ENCODE measurements at regions not wholly inside any gene's neighbourhood (a gene's known extent, or its start where the extent isn't known, plus 50 kb on each side); places are given as distances from the start of the nearest gene placed in this dataset.

GRCh38 chr7:22962775-22963350 lies 51.1 kb downstream of the HYCC1 start:
- peaks cover 6% of the 10 kb centered on the region for H3K36me3 Mint-ChIP-seq (ENCODE audit: insufficient read depth, unreplicated experiment)
- H3K4me1 Mint-ChIP-seq (ENCODE audit: low read depth, unreplicated experiment) = no peaks in the 10 kb centered on the region
- CTCF ChIA-PET = no interaction called here
- no peaks in the 10 kb centered on the region for H3K9me3 Mint-ChIP-seq (ENCODE audit: unreplicated experiment)
- Histone ChIP-seq H3K27me3 (replicated peaks; ENCODE audit: control insufficient read depth, insufficient read depth, low read length) (no peaks in the 10 kb centered on the region), H3K36me3 (ENCODE audit: control insufficient read depth, insufficient read depth, low read length) (no peaks in the 10 kb centered on the region; the same call in 1 of the 2 replicates), H3K4me1 (no peaks in the 10 kb centered on the region), H3K4me3 (ENCODE audit: low read depth, low read length) (no peak overlapping the region), H3K9me3 (no peaks in the 10 kb centered on the region)
- intact Hi-C loops (cut with micrococcal nuclease; ENCODE audit: unreplicated experiment) = no loop called here
- POLR2A ChIA-PET = no interaction called here
- BruUV-seq (replicated peaks) = no TSS peak
- TF ChIP-seq, protein P1, sequence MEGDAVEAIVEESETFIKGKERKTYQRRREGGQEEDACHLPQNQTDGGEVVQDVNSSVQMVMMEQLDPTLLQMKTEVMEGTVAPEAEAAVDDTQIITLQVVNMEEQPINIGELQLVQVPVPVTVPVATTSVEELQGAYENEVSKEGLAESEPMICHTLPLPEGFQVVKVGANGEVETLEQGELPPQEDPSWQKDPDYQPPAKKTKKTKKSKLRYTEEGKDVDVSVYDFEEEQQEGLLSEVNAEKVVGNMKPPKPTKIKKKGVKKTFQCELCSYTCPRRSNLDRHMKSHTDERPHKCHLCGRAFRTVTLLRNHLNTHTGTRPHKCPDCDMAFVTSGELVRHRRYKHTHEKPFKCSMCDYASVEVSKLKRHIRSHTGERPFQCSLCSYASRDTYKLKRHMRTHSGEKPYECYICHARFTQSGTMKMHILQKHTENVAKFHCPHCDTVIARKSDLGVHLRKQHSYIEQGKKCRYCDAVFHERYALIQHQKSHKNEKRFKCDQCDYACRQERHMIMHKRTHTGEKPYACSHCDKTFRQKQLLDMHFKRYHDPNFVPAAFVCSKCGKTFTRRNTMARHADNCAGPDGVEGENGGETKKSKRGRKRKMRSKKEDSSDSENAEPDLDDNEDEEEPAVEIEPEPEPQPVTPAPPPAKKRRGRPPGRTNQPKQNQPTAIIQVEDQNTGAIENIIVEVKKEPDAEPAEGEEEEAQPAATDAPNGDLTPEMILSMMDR (IDR thresholded peaks at IDR 0.05; ENCODE audit: insufficient read depth in 1 of 2, low read depth in 1 of 2, low read length in 1 of 2, severe bottlenecking in 1 of 2, unreplicated experiment in 1 of 2) = no peak
- H3K27ac Mint-ChIP-seq (ENCODE audit: unreplicated experiment) = no peak overlapping the region
- DNase-seq = no peak
- H3K4me3 Mint-ChIP-seq (ENCODE audit: unreplicated experiment) = no peak overlapping the region
- no peaks in the 10 kb centered on the region for H3K27me3 Mint-ChIP-seq (ENCODE audit: insufficient read depth, unreplicated experiment)

DNA sequence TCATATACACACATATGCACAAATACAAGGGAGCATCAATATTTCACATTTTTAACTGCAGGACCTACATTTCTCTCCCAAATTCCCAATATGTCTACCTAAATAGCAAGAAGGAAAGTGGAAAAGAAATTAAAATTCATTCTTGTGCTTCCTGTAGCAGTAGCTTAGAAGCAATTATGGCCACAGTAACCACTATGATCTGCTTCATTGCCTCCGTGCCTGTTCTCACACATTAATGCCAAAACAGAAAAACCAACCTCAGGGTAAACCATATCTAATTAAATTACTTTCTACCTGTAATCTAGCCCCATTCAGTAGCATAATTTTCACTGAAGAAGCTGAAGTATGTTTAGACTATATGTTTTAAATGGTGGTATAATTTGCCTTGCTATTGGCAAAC lies 55.2 kb downstream of the HYCC1 start:
- no peaks in the 10 kb centered on the region; the same call in 1 of the 2 replicates for H3K36me3 ChIP-seq (ENCODE audit: control insufficient read depth, insufficient read depth, low read length)
- CTCF ChIA-PET = no interaction called here

GRCh38 chr7:22954251-22954650 lies 59.7 kb downstream of the HYCC1 start:
- H3K27me3 ChIP-seq (replicated peaks; ENCODE audit: control insufficient read depth, insufficient read depth, low read length) = no peaks in the 10 kb centered on the region
- no peaks in the 10 kb centered on the region for H3K9me3 ChIP-seq
- ChIA-PET CTCF (no interaction called here), POLR2A (no interaction called here)
- Mint-ChIP-seq H3K27me3 (ENCODE audit: insufficient read depth, unreplicated experiment) (no peaks in the 10 kb centered on the region), H3K27ac (ENCODE audit: unreplicated experiment) (no peak overlapping the region), H3K9me3 (ENCODE audit: unreplicated experiment) (no peaks in the 10 kb centered on the region), H3K36me3 (ENCODE audit: insufficient read depth, unreplicated experiment) (no peaks in the 10 kb centered on the region), H3K4me1 (ENCODE audit: low read depth, unreplicated experiment) (peaks cover 13% of the 10 kb centered on the region), H3K4me3 (ENCODE audit: unreplicated experiment) (no peak overlapping the region)
- peaks cover 7% of the 10 kb centered on the region; the same call in 1 of the 2 replicates for H3K4me1 ChIP-seq
- no peaks in the 10 kb centered on the region for H3K36me3 ChIP-seq (ENCODE audit: control insufficient read depth, insufficient read depth, low read length)
- TF ChIP-seq, protein P1 (IDR thresholded peaks at IDR 0.05; ENCODE audit: insufficient read depth in 1 of 2, low read depth in 1 of 2, low read length in 1 of 2, severe bottlenecking in 1 of 2, unreplicated experiment in 1 of 2) = no peak
- no peak for DNase-seq
- intact Hi-C loops (cut with micrococcal nuclease; ENCODE audit: unreplicated experiment) = no loop called here
- no peak overlapping the region for H3K4me3 ChIP-seq (ENCODE audit: low read depth, low read length)
- no TSS peak for BruUV-seq (replicated peaks)

More for the DNA sequence above, 55.2 kb downstream of the HYCC1 start:
- no peak for DNase-seq
- no peak overlapping the region for H3K27ac Mint-ChIP-seq (ENCODE audit: unreplicated experiment)
- Histone ChIP-seq H3K4me1 (no peaks in the 10 kb centered on the region), H3K27me3 (replicated peaks; ENCODE audit: control insufficient read depth, insufficient read depth, low read length) (no peaks in the 10 kb centered on the region), H3K9me3 (no peaks in the 10 kb centered on the region), H3K4me3 (ENCODE audit: low read depth, low read length) (no peak overlapping the region)
- intact Hi-C loops (cut with micrococcal nuclease; ENCODE audit: unreplicated experiment) = no loop called here
- no TSS peak for BruUV-seq (replicated peaks)
- H3K4me1 Mint-ChIP-seq (ENCODE audit: low read depth, unreplicated experiment) = no peaks in the 10 kb centered on the region
- POLR2A ChIA-PET = no interaction called here
- H3K9me3 Mint-ChIP-seq (ENCODE audit: unreplicated experiment) = no peaks in the 10 kb centered on the region
- H3K4me3 Mint-ChIP-seq (ENCODE audit: unreplicated experiment) = no peak overlapping the region
- TF ChIP-seq, protein P1 (IDR thresholded peaks at IDR 0.05; ENCODE audit: insufficient read depth in 1 of 2, low read depth in 1 of 2, low read length in 1 of 2, severe bottlenecking in 1 of 2, unreplicated experiment in 1 of 2) = no peak
- H3K36me3 Mint-ChIP-seq (ENCODE audit: insufficient read depth, unreplicated experiment) = peaks cover 6% of the 10 kb centered on the region
- H3K27me3 Mint-ChIP-seq (ENCODE audit: insufficient read depth, unreplicated experiment) = no peaks in the 10 kb centered on the region
